Motor neuron (in vitro differentiated cells): ENCODE measurements at regions not wholly inside any gene's neighbourhood (a gene's known extent, or its start where the extent isn't known, plus 50 kb on each side); places are given as distances from the start of the nearest gene placed in this dataset.
"Not testable (repeated sequence)": the region's sequence is repeated elsewhere in the genome, so short reads cannot be mapped to it uniquely, and the experiment has no call there.

ENCODE experiments used
- ATAC-seq, 8 experiments: fragments of 200-7000 bp; cut with Tn5 transposase; replicated peaks in 6 of 8; 2 replicates each; pipeline ENCODE4 v1.8.0; 2021; ENCODE audit warnings: mild to moderate bottlenecking in 8 of 8, moderate library complexity in 8 of 8
- H3K27ac ChIP-seq, 2 donors: fragments of 250-450 bp; sonication (Bioruptor Pico); 2 replicates each; pipeline ENCODE4 v1.9.0; 2021; ENCODE audit warnings: antibody characterized with exemption in 2 of 2, mild to moderate bottlenecking in 2 of 2, moderate library complexity in 1 of 2
- H3K4me1 ChIP-seq, 2 donors: fragments of 250-450 bp; sonication (Bioruptor Pico); replicated peaks in 1 of 2; 2 replicates each; pipeline ENCODE4 v1.6.1; 2021; ENCODE audit warnings: antibody characterized with exemption in 2 of 2, mild to moderate bottlenecking in 2 of 2, moderate library complexity in 1 of 2
- H3K4me3 ChIP-seq, 5 donors: fragments of 250-450 bp; sonication (Bioruptor Pico); 2 replicates each; pipeline ENCODE4 v1.9.0; 2021; ENCODE audit warnings: antibody characterized with exemption in 5 of 5, mild to moderate bottlenecking in 5 of 5, moderate library complexity in 4 of 5
- WGBS, 10 experiments: fragments of 450-650 bp; shearing (Covaris generic); methylation state at CpG; one replicate each; pipeline ENCODE4 v1.0.0; 2022; 5-methylcytosine and 5-hydroxymethylcytosine counted together
- in situ Hi-C, 9 experiments: fragments of 400-800 bp; cut with MboI; loops; one replicate each; pipeline ENCODE4 v1.15.0; 2021; ENCODE audit warnings: low sequenced_read_pairs in 9 of 9, low pct_unique_long_range_greater_than_20kb in 2 of 9; ENCODE audit not compliant: unreplicated experiment in 9 of 9

DNA sequence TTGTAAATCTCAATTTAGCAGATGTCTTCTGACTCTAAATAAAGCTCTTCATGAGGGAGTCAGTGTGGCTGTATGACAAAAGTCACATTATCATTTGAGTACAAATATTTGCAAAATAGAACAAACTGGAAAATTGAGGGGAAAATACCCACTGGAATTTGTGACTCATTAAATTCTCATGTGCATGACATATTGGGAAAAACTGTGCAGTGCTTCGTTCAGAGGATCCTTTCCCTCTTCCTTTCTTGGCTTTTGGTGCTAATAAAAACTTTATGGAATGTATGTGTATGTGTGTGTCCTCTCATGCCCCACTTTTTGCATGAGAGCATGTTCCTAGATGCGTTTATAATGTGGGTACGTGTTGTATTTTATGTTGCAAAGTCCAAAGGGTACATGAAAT, 267.8 kb downstream of the KTN1 start:
- in situ Hi-C loops: no loop called here
- H3K4me1 ChIP-seq: no peaks in the 10 kb centered on the region
- no peak overlapping the region for H3K4me3 ChIP-seq
- WGBS, 10 experiments: 0 to 100% (median 55%) methylated on average over 1 to 3 of the region's 3 CpGs; no CpG with 5 or more reads in 2 of the 10 experiments
- no peak overlapping the region for H3K27ac ChIP-seq
- ATAC-seq: peak in 1 of 8 experiments; percentile 24

DNA sequence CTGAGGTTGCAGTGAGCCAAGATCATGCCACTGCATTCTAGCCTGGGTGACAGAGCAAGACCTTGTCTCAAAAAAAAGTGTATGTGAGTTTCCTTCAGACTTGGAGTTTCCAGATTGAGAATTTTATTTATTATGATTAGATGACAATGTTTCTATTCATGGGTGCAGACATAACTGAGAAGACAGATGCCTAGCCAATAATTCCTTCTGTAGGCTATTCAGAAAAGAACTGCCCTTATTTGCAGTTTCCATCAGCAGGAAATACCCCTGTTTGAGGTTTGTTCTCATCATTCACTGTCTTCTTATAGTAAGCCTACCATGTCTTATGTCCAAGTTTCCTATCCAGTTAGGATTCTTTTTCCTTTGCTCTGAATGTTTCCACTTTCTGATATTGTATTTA, 269.0 kb downstream of the KTN1 start:
- Histone ChIP-seq H3K4me1 (no peaks in the 10 kb centered on the region), H3K4me3 (no peak overlapping the region), H3K27ac (no peak overlapping the region)
- ATAC-seq: no peak
- in situ Hi-C loops: no loop called here

DNA sequence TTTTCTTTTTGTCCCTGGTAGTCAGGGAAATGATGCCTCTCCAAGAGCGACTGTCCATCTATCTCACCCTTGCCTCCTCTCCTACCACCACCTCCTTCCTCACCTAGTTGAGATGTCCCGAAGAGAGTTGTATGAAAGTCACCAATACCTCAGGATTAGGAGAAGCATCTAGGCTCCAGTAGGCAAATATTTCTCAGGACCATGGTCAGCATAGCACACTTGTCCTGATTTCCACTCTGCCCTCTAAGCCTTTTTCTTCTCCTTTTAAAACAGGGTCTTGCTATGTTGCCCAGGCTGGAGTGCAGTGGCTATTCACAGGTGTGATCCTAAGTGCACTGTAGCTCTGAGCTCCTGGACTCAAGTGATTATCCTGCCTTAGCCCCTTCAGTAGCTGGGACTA, 268.4 kb upstream of the PELI2 start:
- H3K27ac ChIP-seq: no peak overlapping the region
- no peak overlapping the region for H3K4me3 ChIP-seq
- no peaks in the 10 kb centered on the region for H3K4me1 ChIP-seq
- no peak for ATAC-seq
- 71 to 94% (median 91%) methylated on average over 1 to 2 of the region's 2 CpGs; no CpG with 5 or more reads in 4 of the 10 experiments for WGBS, 10 experiments
- in situ Hi-C loops: no loop called here

DNA sequence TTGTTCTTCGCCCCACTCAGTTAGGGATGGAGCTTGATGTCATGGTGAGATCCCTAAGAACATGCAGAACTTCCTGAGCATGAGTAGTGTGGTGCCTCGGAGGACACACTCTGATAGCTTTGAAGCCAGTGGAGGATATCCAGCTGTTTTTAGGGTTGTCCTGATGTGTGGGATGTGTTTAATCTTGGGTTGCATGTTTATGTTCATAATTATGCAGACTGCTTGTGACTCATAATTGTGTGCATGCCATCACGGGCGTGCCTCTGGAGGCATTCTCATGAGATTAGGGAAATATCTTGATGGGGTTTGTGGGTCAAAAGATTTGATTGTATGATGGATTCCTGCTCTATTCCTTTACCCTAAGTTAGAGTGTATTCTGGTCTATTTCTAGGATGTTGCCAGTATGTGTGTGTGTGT, 267.4 kb upstream of the PELI2 start:
- Histone ChIP-seq H3K4me1 (no peaks in the 10 kb centered on the region), H3K27ac (no peak overlapping the region), H3K4me3 (no peak overlapping the region)
- ATAC-seq: peak in 3 of 8 experiments; percentile 88 to 92 (median 89)
- in situ Hi-C loops: no loop called here
- WGBS, 10 experiments: 0 to 100% (median 40%) methylated on average over 1 to 4 of the region's 4 CpGs; no CpG with 5 or more reads in 3 of the 10 experiments

DNA sequence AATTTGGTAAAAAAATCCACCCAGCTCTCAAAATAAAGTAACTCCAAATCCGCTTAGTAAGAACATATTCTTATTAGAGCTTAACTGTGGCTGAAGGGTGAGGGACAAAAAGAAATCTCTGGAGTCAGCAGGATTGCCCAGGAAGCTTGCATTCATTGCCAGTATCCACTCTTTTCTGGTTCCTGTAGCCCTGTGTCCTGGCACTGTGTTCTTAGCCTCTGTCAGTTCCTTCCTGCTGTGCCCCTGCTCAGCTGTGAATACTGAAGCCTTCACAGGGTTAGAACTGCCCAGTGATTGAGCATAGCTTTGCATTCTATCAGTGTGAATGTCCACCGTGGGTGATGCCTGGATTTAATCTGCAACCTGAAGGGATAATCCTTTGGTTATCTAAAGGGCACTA, 266.9 kb upstream of the PELI2 start:
- Histone ChIP-seq H3K4me3 (no peak overlapping the region), H3K27ac (no peak overlapping the region), H3K4me1 (no peaks in the 10 kb centered on the region)
- peak in 4 of 8 experiments; percentile 7 to 54 (median 28) for ATAC-seq
- in situ Hi-C loops: no loop called here
- WGBS, 10 experiments: 14 to 71% (median 38%) methylated on average over 1 to 2 of the region's 2 CpGs; no CpG with 5 or more reads in 2 of the 10 experiments

DNA sequence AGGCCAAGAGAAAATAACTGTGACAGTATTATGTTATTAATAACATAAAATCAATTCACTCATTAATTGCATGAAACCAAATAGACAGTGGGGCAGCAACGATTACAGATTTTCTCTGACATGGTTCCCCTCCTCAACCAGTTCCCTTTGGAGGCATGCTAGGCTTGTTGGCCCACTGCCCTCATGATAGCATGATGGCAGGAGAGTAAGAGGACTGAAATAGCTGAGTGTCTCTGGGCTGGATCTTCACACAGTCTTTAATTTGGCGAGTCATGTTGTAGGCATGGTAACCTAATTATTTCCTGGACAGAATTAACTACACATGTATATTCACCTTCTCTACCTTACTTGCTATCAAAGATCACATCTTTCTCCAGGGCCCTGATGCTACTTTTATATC, 266.2 kb upstream of the PELI2 start:
- WGBS, 10 experiments: 20 to 100% (median 83%) methylated on average over 1 to 2 of the region's 2 CpGs; no CpG with 5 or more reads in 1 of the 10 experiments
- ATAC-seq: no peak
- in situ Hi-C loops: no loop called here
- H3K4me1 ChIP-seq: no peaks in the 10 kb centered on the region
- no peak overlapping the region for H3K27ac ChIP-seq
- H3K4me3 ChIP-seq: no peak overlapping the region

DNA sequence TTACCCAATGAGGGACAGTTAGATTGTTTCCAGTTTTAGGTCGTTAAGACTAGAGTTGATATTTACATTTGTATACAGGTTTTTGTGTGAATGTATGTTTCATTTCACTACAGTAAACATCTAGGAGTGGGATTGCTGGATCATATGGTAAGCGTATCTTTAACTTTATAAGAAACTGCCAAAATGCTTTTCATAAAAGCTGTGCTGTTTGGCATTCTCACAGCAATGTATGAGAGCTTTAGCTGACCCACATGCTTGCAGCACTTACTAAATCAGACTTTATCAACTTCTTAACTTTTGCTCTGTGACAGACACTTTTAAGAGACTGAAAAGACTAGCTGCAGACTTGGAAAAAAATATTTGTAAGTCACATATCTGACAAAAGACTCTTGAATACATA, 262.5 kb upstream of the PELI2 start:
- Histone ChIP-seq H3K4me1 (no peaks in the 10 kb centered on the region), H3K4me3 (no peak overlapping the region), H3K27ac (no peak overlapping the region)
- in situ Hi-C loops: no loop called here
- whole genome bisulfite sequencing, 10 experiments: 0 to 81% (median 56%) methylated on average over 1 to 2 of the region's 2 CpGs; no CpG with 5 or more reads in 2 of the 10 experiments
- no peak for ATAC-seq

DNA sequence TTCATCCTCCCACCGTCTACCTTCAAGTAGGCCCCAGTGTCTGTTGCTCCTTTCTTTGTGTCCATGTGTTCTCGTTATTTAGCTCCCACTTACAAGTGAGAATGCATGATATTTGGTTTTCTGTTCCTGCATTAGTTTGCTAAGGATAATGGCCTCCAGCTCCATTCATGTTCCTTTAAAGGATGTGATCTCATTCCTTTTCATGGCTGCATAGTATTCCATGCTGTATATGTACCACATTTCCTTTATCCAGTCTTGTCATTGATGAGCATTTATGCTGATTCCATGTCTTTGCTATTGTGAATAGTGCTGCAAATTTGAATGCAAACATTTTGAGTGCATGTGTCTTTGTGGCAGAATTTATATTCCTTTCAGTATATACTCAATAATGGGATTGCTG, 259.6 kb upstream of the PELI2 start:
- no peak overlapping the region for H3K27ac ChIP-seq
- no peaks in the 10 kb centered on the region for H3K4me1 ChIP-seq
- WGBS, 10 experiments: 50 to 100% (median 91%) methylated on average over 1 to 2 of the region's 2 CpGs; no CpG with 5 or more reads in 2 of the 10 experiments
- H3K4me3 ChIP-seq: no peak overlapping the region
- no peak for ATAC-seq
- in situ Hi-C loops: no loop called here

DNA sequence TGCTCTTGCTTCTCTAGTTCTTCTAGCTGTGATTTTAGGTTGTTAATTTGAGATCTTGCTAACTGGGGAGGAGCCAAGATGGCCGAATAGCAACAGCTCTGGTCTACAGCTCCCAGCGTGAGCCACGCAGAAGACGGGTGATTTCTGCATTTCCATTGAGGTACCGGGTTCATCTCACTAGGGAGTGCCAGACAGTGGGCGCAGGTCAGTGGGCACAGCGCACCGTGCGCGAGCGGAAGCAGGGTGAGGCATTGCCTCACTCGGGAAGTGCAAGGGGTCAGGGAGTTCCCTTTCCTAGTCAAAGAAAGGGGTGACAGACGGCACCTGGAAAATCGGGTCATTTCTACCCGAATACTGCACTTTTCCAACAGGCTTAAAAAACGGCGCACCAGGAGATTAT, 256.6 kb upstream of the PELI2 start:
- ATAC-seq, H3K4me3 ChIP-seq, H3K4me1 ChIP-seq, H3K27ac ChIP-seq, in situ Hi-C loops: not testable (repeated sequence)
- 67 to 93% (median 87%) methylated on average over 1 to 6 of the region's 17 CpGs; no CpG with 5 or more reads in 1 of the 10 experiments for WGBS, 10 experiments

DNA sequence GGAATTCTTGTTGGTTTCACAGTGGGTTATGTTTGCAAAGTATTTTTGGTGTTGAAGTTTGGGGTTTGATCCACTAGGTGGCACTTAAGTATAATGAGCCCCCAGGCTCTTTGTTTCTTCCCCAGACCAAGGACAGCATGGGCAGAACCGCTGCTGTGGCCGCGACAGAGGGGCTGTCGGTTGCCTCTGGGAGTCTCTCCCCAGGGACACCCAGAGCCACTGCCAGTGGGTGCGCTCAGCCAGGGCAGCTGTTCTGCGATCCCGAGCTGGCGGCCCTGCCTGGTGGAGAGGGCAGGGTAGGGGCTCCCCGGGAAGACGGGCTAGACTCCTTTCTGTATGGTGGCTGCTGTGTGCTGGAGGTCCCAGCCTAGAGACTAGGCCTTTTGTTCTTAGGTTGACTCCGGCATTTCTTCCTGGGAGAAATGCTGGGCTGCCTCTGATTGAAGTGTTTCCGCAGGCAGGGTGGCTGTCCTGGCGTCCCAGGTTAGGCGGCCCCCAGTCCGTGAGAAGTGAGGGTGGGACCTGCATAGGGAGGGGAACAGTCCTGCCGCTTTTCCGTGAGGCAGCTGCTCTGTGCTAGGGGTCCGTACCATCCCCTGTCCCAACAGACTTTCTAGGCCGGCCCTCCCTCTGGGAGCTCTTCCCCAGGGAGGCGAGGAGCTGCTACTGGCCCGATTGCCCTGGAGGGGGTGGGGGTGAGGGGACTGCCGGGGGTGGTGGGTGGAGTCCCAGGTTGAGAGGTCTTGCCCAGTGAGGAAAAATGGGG, 253.1 kb upstream of the PELI2 start:
- Histone ChIP-seq H3K27ac (no peak overlapping the region), H3K4me1 (peaks cover 0 to 3% of the 10 kb centered on the region in 2 donors), H3K4me3 (no peak overlapping the region)
- in situ Hi-C loops: no loop called here
- WGBS, 10 experiments: 80 to 96% (median 90%) methylated on average over 1 to 5 of the region's 22 CpGs; no CpG with 5 or more reads in 5 of the 10 experiments
- no peak for ATAC-seq

DNA sequence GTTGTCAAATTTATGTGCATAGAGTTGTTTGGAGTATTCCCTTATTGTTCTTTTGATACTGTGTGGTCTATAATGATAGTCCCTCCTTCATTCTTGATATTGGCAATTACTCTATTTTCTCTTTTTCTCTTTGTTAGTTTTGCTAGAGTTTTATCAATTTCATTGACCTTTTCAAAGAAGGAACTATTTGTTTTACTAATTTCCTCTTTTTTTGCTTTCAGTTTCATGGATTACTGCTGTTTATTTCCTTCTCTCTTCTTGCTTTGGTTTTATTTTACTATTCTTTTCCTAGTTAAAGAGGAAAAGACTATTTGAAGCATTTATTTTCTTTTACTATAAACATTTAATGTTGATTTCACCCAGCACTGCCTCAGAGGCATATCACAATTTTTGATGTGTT, 250.9 kb upstream of the PELI2 start:
- H3K4me1 ChIP-seq: peaks cover 0 to 3% of the 10 kb centered on the region in 2 donors
- H3K27ac ChIP-seq: no peak overlapping the region
- no peak for ATAC-seq
- in situ Hi-C loops: no loop called here
- no peak overlapping the region for H3K4me3 ChIP-seq

DNA sequence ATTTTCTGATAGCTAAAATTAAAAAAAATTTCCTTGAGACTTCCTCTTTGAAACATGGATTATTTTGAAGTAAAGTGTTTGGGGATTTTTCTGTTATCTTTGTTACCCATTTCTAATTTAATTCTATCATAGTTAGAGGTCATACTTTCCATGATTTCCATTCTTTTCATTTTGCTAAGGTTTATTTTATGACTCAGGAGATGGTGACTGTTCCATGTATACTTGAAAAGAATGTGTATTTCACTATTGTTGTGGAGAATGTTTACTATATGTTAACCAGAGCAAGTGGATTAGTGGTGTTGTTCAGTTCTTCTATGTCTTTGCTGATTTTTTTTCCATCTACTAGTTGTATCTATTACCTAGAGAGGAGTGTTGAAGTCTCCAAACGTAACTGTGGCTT, 250.5 kb upstream of the PELI2 start:
- Histone ChIP-seq H3K4me1 (peaks cover 0 to 3% of the 10 kb centered on the region in 2 donors), H3K4me3 (no peak overlapping the region), H3K27ac (no peak overlapping the region)
- in situ Hi-C loops: no loop called here
- ATAC-seq: no peak
- 0 to 100% (median 44%) methylated on average over 1 of the region's 1 CpG for WGBS, 10 experiments

DNA sequence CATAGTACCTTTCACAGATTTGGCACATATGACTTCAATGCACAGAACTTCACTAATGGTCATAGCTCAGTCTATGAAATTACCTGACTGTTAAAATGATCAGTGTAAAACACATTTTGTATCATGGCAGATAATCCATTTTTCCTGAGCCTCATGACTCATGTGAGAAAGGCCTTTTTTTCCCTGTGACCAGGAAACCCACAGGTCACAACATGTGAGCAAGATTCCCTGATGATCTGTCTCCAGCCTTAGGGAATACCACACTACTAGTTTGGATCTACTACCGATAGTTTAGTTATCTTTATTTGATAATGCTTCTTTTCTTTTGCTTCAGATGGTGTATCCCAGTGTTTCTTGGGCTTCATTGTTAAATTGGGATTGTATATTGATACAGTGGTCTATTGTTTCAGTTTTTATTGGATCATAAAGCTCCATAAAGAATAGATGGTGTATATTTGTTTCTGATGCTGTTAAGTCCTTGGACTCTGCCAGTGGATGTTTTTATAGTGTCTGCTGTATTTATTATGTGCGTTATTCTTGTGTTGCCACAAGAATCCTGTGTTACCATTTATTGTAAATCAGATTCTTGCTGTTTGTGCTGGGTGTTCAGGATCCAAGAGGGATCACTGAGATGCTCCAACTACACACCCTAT, 248.7 kb upstream of the PELI2 start:
- WGBS, 10 experiments: 52 to 100% (median 83%) methylated on average over 1 to 2 of the region's 2 CpGs; no CpG with 5 or more reads in 2 of the 10 experiments
- H3K4me3 ChIP-seq: no peak overlapping the region
- H3K4me1 ChIP-seq: peaks cover 0 to 3% of the 10 kb centered on the region in 2 donors
- no peak for ATAC-seq
- H3K27ac ChIP-seq: no peak overlapping the region
- in situ Hi-C loops: no loop called here
